ENCODE measurements at regions not wholly inside any gene's neighbourhood (a gene's known extent, or its start where the extent isn't known, plus 50 kb on each side); places are given as distances from the start of the nearest gene placed in this dataset.
"Not testable (repeated sequence)": the region's sequence is repeated elsewhere in the genome, so short reads cannot be mapped to it uniquely, and the experiment has no call there.

- not testable (repeated sequence) for DNase-seq
Observed at GRCh38 chrX:35221391-35221790, 278.8 kb downstream of the FAM47B start.

GRCh38 chrX:35244088-35244741, 301.6 kb downstream of the FAM47B start:
- no peak for DNase-seq

GRCh38 chrX:35244796-35245508, 302.4 kb downstream of the FAM47B start:
- DNase-seq = no peak

GRCh38 chrX:35251226-35251625, 308.6 kb downstream of the FAM47B start:
- DNase-seq = no peak

- no peak for DNase-seq
Observed at GRCh38 chrX:35276115-35276514, 333.5 kb downstream of the FAM47B start.

GRCh38 chrX:35285289-35285962, 342.8 kb downstream of the FAM47B start:
- DNase-seq = no peak

- DNase-seq = no peak
Observed at GRCh38 chrX:35288657-35289056, 346.1 kb downstream of the FAM47B start.

GRCh38 chrX:35289952-35290351, 347.4 kb downstream of the FAM47B start:
- no peak for DNase-seq

GRCh38 chrX:35291013-35291412, 348.4 kb downstream of the FAM47B start:
- no peak for DNase-seq

GRCh38 chrX:35292522-35292921, 349.9 kb downstream of the FAM47B start:
- no peak for DNase-seq

GRCh38 chrX:35305037-35305436, 362.4 kb downstream of the FAM47B start:
- not testable (repeated sequence) for DNase-seq

- DNase-seq = no peak
Observed at GRCh38 chrX:35339796-35340195, 397.2 kb downstream of the FAM47B start.

- no peak for DNase-seq
Observed at GRCh38 chrX:35340465-35340864, 397.9 kb downstream of the FAM47B start.

- no peak for DNase-seq
Observed at GRCh38 chrX:35351212-35351611, 408.6 kb downstream of the FAM47B start.

- DNase-seq = no peak
Observed at GRCh38 chrX:35351795-35352483, 409.3 kb downstream of the FAM47B start.

- no peak for DNase-seq
Observed at GRCh38 chrX:35357656-35358055, 415.1 kb downstream of the FAM47B start.

GRCh38 chrX:35362866-35363265, 420.3 kb downstream of the FAM47B start:
- no peak for DNase-seq

GRCh38 chrX:35374116-35374515, 424.0 kb upstream of the MAGEB16 start:
- DNase-seq = no peak

- peak; percentile 14 for DNase-seq
Observed at GRCh38 chrX:35380808-35381700, 417.1 kb upstream of the MAGEB16 start.

GRCh38 chrX:35381709-35382108, 416.4 kb upstream of the MAGEB16 start:
- not testable (repeated sequence) for DNase-seq

GRCh38 chrX:35382966-35383365, 415.2 kb upstream of the MAGEB16 start:
- DNase-seq = no peak

- DNase-seq = no peak
Observed at GRCh38 chrX:35392232-35392631, 405.9 kb upstream of the MAGEB16 start.
